ENCODE measurements at regions not wholly inside any gene's neighbourhood (a gene's known extent, or its start where the extent isn't known, plus 50 kb on each side); places are given as distances from the start of the nearest gene placed in this dataset.

- TF ChIP-seq, protein P1, sequence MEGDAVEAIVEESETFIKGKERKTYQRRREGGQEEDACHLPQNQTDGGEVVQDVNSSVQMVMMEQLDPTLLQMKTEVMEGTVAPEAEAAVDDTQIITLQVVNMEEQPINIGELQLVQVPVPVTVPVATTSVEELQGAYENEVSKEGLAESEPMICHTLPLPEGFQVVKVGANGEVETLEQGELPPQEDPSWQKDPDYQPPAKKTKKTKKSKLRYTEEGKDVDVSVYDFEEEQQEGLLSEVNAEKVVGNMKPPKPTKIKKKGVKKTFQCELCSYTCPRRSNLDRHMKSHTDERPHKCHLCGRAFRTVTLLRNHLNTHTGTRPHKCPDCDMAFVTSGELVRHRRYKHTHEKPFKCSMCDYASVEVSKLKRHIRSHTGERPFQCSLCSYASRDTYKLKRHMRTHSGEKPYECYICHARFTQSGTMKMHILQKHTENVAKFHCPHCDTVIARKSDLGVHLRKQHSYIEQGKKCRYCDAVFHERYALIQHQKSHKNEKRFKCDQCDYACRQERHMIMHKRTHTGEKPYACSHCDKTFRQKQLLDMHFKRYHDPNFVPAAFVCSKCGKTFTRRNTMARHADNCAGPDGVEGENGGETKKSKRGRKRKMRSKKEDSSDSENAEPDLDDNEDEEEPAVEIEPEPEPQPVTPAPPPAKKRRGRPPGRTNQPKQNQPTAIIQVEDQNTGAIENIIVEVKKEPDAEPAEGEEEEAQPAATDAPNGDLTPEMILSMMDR (conservative IDR thresholded peaks at IDR 0.05): no peak
- no peak for TF ChIP-seq ZFX (IDR thresholded peaks at IDR 0.05)
Observed at GRCh38 chr18:51643483-51643882, 446.0 kb upstream of the MEX3C start.

Data from C4-2B (cell line).